H9 (cell line): ENCODE measurements at regions not wholly inside any gene's neighbourhood (a gene's known extent, or its start where the extent isn't known, plus 50 kb on each side); places are given as distances from the start of the nearest gene placed in this dataset.

Experiments
- DNase-seq: peaks from one replicate; pipeline ENCODE4 v3.0.0-alpha.2; 2017
- H2AFZ ChIP-seq: one replicate; pipeline ENCODE4 v1.6.1; 2013; ENCODE audit warnings: mild to moderate bottlenecking, low read length, control low read depth, moderate library complexity
- H2AK5ac ChIP-seq: 2 replicates; pipeline ENCODE4 v1.6.1; 2013; ENCODE audit warnings: low read length, control low read depth, mixed read lengths; ENCODE audit not compliant: insufficient read length
- H2BK120ac ChIP-seq: one replicate; pipeline ENCODE4 v1.6.1; 2013; ENCODE audit warnings: low read depth, mild to moderate bottlenecking, low read length, control low read depth, inconsistent platforms; ENCODE audit not compliant: poor library complexity, severe bottlenecking
- H2BK12ac ChIP-seq: 2 replicates; pipeline ENCODE4 v1.6.1; 2013; ENCODE audit warnings: low read length, control low read depth, mixed read lengths, low read depth; ENCODE audit not compliant: insufficient read length
- H2BK15ac ChIP-seq: 2 replicates; pipeline ENCODE4 v1.6.1; 2013; ENCODE audit warnings: low read depth, low read length, control low read depth
- H2BK20ac ChIP-seq: one replicate; pipeline ENCODE4 v1.6.1; 2013; ENCODE audit warnings: low read depth, mild to moderate bottlenecking, low read length, control low read depth, inconsistent platforms; ENCODE audit not compliant: poor library complexity, severe bottlenecking
- H2BK5ac ChIP-seq: 2 replicates; pipeline ENCODE4 v1.6.1; 2013; ENCODE audit warnings: low read length, control low read depth, mixed read lengths; ENCODE audit not compliant: insufficient read length
- H3K14ac ChIP-seq: 2 replicates; pipeline ENCODE4 v1.6.1; 2013; ENCODE audit warnings: low read length, control low read depth; ENCODE audit not compliant: insufficient read depth
- H3K18ac ChIP-seq: 2 replicates; pipeline ENCODE4 v1.6.1; 2013; ENCODE audit warnings: low read depth, mild to moderate bottlenecking, mixed read lengths, low read length, control low read depth; ENCODE audit not compliant: insufficient read length
- H3K23ac ChIP-seq: 2 replicates; pipeline ENCODE4 v1.6.1; 2013; ENCODE audit warnings: low read length, control low read depth, mixed read lengths, low read depth; ENCODE audit not compliant: insufficient read length
- H3K23me2 ChIP-seq: 2 replicates; pipeline ENCODE4 v1.6.1; 2013; ENCODE audit warnings: low read depth, mild to moderate bottlenecking, mixed read lengths, low read length, control low read depth; ENCODE audit not compliant: insufficient read length, poor library complexity, severe bottlenecking
- H3K27ac ChIP-seq: 2 replicates; pipeline ENCODE4 v1.5.1; 2013; ENCODE audit warnings: low read length, control low read depth, mixed read lengths, low read depth; ENCODE audit not compliant: insufficient read length
- H3K27me3 ChIP-seq: 2 replicates; pipeline ENCODE4 v1.6.1; 2013; ENCODE audit warnings: low read length, control low read depth, inconsistent platforms; ENCODE audit not compliant: insufficient read depth
- H3K4ac ChIP-seq: 2 replicates; pipeline ENCODE4 v1.6.1; 2013; ENCODE audit warnings: low read depth, mild to moderate bottlenecking, control low read depth, inconsistent platforms, low read length, moderate library complexity
- H3K4me1 ChIP-seq: 2 replicates; pipeline ENCODE4 v1.6.1; 2013; ENCODE audit warnings: low read length, control low read depth, inconsistent platforms; ENCODE audit not compliant: insufficient read depth
- H3K4me2 ChIP-seq: 2 replicates; pipeline ENCODE4 v1.6.1; 2013; ENCODE audit warnings: low read length, control low read depth, mixed read lengths; ENCODE audit not compliant: insufficient read length, insufficient read depth
- H3K56ac ChIP-seq: 2 replicates; pipeline ENCODE4 v1.6.1; 2013; ENCODE audit warnings: low read depth, mild to moderate bottlenecking, mixed read lengths, low read length, control low read depth; ENCODE audit not compliant: insufficient read length
- H3K79me1 ChIP-seq: 2 replicates; pipeline ENCODE4 v1.6.1; 2013; ENCODE audit warnings: low read depth, mild to moderate bottlenecking, moderate library complexity, low read length, control low read depth, inconsistent platforms; ENCODE audit not compliant: insufficient read depth, poor library complexity, severe bottlenecking
- H3K79me2 ChIP-seq: 2 replicates; pipeline ENCODE4 v1.6.1; 2013; ENCODE audit warnings: low read length, control low read depth, inconsistent platforms; ENCODE audit not compliant: insufficient read depth
- H3K9ac ChIP-seq: 2 replicates; pipeline ENCODE4 v1.6.1; 2013; ENCODE audit warnings: low read length, control low read depth, mixed read lengths; ENCODE audit not compliant: insufficient read length; ENCODE audit errors: extremely low read depth
- H3K9me3 ChIP-seq: one replicate; pipeline ENCODE4 v1.6.1; 2013; ENCODE audit warnings: low read depth, low read length, inconsistent platforms; ENCODE audit not compliant: control insufficient read depth
- H3T11ph ChIP-seq: one replicate; pipeline ENCODE4 v1.6.1; 2013; ENCODE audit warnings: mild to moderate bottlenecking, low read length, control low read depth, inconsistent platforms
- H4K20me1 ChIP-seq: one replicate; pipeline ENCODE4 v1.6.1; 2013; ENCODE audit not compliant: control insufficient read depth, insufficient read length, insufficient read depth
- H4K5ac ChIP-seq: 2 replicates; pipeline ENCODE4 v1.6.1; 2013; ENCODE audit warnings: low read depth, mild to moderate bottlenecking, mixed read lengths, low read length, control low read depth; ENCODE audit not compliant: insufficient read length
- H4K8ac ChIP-seq: replicated peaks from 2 replicates; pipeline ENCODE4 v1.6.1; 2013; ENCODE audit warnings: low read length, control low read depth, mixed read lengths, low read depth; ENCODE audit not compliant: insufficient read length
- H4K91ac ChIP-seq: 2 replicates; pipeline ENCODE4 v1.6.1; 2013; ENCODE audit warnings: low read depth, mild to moderate bottlenecking, moderate library complexity, mixed read lengths, low read length, control low read depth; ENCODE audit not compliant: insufficient read length
- H3K27ac Mint-ChIP-seq, 3 experiments: 2 replicates in 2 of 3; 3 replicates in 1 of 3; pipeline ENCODE4 v1.8.0; 2020 to 2021; ENCODE audit warnings: mixed read lengths in 3 of 3, mild to moderate bottlenecking in 1 of 3, moderate library complexity in 1 of 3
- H3K27me3 Mint-ChIP-seq: 2 replicates; pipeline ENCODE4 v1.8.0; 2021; ENCODE audit warnings: low read depth, mild to moderate bottlenecking, moderate library complexity, mixed read lengths
- H3K36me3 Mint-ChIP-seq, 3 experiments: 2 replicates in 2 of 3; 3 replicates in 1 of 3; pipeline ENCODE4 v1.8.0; 2020 to 2021; ENCODE audit warnings: low read depth in 3 of 3, mixed read lengths in 3 of 3; ENCODE audit not compliant: insufficient read depth in 1 of 3
- H3K4me1 Mint-ChIP-seq, 2 experiments: 2 replicates each; pipeline ENCODE4 v1.8.0; 2020; ENCODE audit warnings: mixed read lengths in 2 of 2
- H3K4me3 Mint-ChIP-seq, 2 experiments: 2 replicates in 1 of 2; 3 replicates in 1 of 2; pipeline ENCODE4 v1.8.0; 2020 to 2021; ENCODE audit warnings: mild to moderate bottlenecking in 2 of 2, mixed read lengths in 2 of 2, moderate library complexity in 1 of 2
- H3K9me3 Mint-ChIP-seq, 2 experiments: 2 replicates in 1 of 2; 3 replicates in 1 of 2; pipeline ENCODE4 v1.8.0; 2020; ENCODE audit warnings: mild to moderate bottlenecking in 2 of 2, mixed read lengths in 2 of 2, moderate library complexity in 1 of 2
- CTCF ChIP-seq: fragments of 200-600 bp; sonication (generic); conservative IDR thresholded peaks from 3 replicates; pipeline ENCODE4 v1.8.0; 2021; ENCODE audit warnings: antibody characterized with exemption, mild to moderate bottlenecking
- WGBS: extraction: QIAGEN DNeasy Blood & Tissue Kit; methylation state at CpG from one replicate; pipeline ENCODE4 v1.1.7; 2013; ENCODE audit warnings: missing lambda C conversion rate, low lambda C conversion rate, mixed read lengths; ENCODE audit not compliant: insufficient read length; ENCODE audit errors: extremely low coverage; 5-methylcytosine and 5-hydroxymethylcytosine counted together

- no peak overlapping the region for H4K5ac ChIP-seq
- H3K18ac ChIP-seq = no peak overlapping the region
- H3K27me3 Mint-ChIP-seq = peaks cover 4% of the 10 kb centered on the region
- H3K23ac ChIP-seq = no peak overlapping the region
- TF ChIP-seq CTCF = no peak
- H2BK120ac ChIP-seq = no peak overlapping the region
- H2BK15ac ChIP-seq = no peak overlapping the region
- H3K4me2 ChIP-seq = no peak overlapping the region
- H3K4me1 ChIP-seq = no peaks in the 10 kb centered on the region
- no peak overlapping the region for H2BK12ac ChIP-seq
- no peaks in the 10 kb centered on the region for H4K20me1 ChIP-seq
- H3K56ac ChIP-seq = no peak overlapping the region
- H3K27ac ChIP-seq = no peak overlapping the region
- no peak overlapping the region for H2BK5ac ChIP-seq
- H3K27me3 ChIP-seq = no peaks in the 10 kb centered on the region
- H2AK5ac ChIP-seq = no peak overlapping the region
- H3K4me3 Mint-ChIP-seq = no peak overlapping the region
- no peak overlapping the region for H2AFZ ChIP-seq
- H3K36me3 Mint-ChIP-seq = no peaks in the 10 kb centered on the region
- no CpG with 5 or more reads among the region's 30 CpGs for WGBS
- no peak overlapping the region; the same call in 1 of the 2 replicates for H3K14ac ChIP-seq
- no peak for DNase-seq
- H3K9me3 ChIP-seq = no peaks in the 10 kb centered on the region
- H3K4me1 Mint-ChIP-seq = peaks cover 0 to 4% of the 10 kb centered on the region in 2 experiments; a peak in 1 of 4 replicates
- no peaks in the 10 kb centered on the region for H3K9me3 Mint-ChIP-seq
- no peaks in the 10 kb centered on the region for H3K79me2 ChIP-seq
- no peak overlapping the region for H3K4ac ChIP-seq
- H3T11ph ChIP-seq = no peak overlapping the region
- no peak overlapping the region for H4K91ac ChIP-seq
- H3K79me1 ChIP-seq = no peaks in the 10 kb centered on the region
- H3K23me2 ChIP-seq = no peaks in the 10 kb centered on the region
- H3K27ac Mint-ChIP-seq = no peak overlapping the region
- no peak overlapping the region for H2BK20ac ChIP-seq
- no peak overlapping the region for H3K9ac ChIP-seq
- no peak overlapping the region for H4K8ac ChIP-seq
Observed at GRCh38 chr7:1351881-1352625, 107.2 kb downstream of the MICALL2 start.
